HG03469 (cell line): ENCODE measurements at regions not wholly inside any gene's neighbourhood (a gene's known extent, or its start where the extent isn't known, plus 50 kb on each side); places are given as distances from the start of the nearest gene placed in this dataset.

ENCODE experiments used
- ATAC-seq: cut with Tn5 transposase; IDR thresholded peaks from one replicate; pipeline ENCODE4 v1.9.1; 2021; ENCODE audit warnings: mild to moderate bottlenecking, moderate library complexity, moderate number of reproducible peaks; ENCODE audit not compliant: unreplicated experiment

- no peak for ATAC-seq
Observed at GRCh38 chr19:29371251-29372090, 154.3 kb upstream of the VSTM2B start.

DNA sequence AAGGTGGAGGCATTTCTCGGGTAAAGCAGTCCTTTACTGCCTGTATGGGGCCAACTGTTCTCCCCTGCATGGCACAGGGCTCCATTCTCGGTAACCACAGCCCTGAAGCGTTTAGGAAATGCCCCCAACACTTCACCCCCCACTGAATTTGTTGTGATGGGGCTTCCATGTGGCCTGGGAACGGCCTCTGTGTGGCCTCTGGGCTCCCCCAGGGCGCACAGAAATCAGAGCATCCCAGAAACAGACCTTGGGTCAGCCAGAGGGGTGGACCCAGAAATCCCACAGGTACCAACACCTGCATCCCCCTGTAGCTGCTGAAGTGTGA lies 153.7 kb upstream of the VSTM2B start:
- ATAC-seq, result no peak

DNA sequence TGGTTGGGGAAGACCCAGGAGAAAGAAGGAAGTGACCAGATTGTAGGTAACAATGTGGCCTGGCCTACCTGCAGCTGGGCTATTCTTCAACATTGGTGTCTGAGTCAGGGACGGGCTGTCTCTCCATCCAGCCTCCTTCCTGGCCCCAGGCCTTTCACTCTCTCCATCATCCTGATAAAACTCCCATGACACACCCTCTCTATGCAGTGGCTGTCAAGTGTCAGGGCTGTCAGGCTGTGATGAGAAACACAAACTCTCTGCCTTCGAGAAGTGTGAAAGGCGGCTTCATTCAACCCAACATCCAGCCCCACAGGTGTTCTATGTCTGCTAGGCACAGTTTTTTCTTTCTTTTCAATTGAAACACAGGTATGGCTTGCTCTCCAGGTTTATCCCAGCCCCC lies 153.3 kb upstream of the VSTM2B start:
- ATAC-seq, result no peak

- no peak for ATAC-seq
Observed at GRCh38 chr19:29372921-29373797, 152.6 kb upstream of the VSTM2B start.

DNA sequence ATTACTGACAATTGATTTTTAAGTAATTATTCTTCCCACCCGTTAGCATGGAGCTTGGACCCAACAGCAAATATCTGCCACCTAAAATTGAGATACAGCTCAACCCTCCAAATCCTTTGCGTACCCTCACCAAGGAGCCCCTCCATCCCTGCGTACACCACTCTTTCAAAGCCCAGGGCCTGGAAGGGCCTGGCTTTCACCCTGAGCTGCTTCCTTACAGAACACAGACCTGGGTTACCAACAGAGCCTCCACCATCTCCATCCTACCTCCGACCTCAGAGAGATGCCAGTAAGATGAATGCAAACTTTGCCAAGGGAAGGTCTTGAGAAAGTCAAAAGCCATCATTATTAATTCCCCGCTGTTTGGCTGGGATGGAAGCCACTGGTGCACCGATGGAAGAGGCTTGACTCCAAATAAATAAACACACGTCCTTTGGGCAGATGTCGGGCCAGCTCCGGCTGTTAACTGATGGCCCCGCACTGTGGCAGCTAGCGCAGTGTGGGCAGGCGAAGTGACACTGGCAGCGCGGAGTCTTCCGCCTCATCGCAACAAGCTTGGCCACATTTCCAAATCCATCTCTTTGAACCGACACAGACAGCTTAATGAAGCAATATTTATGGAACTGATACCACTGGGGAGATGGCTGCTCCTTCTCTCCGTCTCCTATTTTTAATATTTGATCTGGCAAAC lies 150.2 kb upstream of the VSTM2B start:
- ATAC-seq, result no peak

GRCh38 chr19:29376855-29377354 lies 148.9 kb upstream of the VSTM2B start:
- no peak for ATAC-seq

DNA sequence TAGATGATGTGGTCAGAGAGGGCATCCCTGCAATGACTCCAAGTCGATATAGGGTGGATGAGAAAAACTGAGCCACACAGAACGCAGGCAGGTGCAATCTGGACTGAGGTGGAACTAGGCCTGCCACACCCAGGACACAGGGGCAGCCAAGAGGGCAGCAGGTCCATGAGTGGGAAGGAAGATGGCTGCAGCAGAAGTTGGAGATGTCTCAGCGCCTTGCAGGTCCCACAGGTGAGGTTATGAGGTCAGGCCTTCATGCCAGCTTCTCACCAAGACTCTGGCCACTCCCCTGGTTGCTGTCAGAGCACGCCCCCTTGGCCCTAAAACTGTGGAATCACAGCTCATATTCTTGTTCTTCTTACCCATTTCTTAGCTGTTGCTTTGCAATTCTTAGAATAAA lies 147.7 kb upstream of the VSTM2B start:
- ATAC-seq, result no peak

DNA sequence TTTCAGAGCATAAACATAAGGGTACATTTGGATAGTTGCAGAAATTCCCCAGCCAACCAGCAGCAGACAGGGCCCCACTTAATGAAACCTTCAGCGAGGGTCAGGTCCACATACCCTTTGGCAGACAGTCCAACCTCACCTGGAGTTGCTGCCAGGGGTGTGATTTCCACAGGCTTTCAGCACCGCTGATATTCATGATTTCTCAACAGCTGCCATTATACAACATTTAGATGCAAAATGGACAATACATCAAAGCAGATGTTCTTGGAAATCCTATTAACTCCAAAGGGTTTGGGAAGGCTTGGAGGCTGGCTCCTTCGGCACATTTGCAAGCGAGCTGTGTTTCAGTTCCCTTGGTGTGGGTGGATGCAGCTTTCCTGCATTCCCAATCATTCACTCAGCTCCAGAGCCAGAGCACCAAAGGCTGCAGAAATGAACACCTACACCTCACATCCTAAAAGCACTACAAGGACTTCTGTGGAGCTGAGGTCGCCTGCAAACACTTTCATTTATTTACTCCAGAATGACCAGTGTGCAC lies 147.2 kb upstream of the VSTM2B start:
- ATAC-seq, result no peak

- ATAC-seq, result no peak
Observed at GRCh38 chr19:29379257-29380021, 146.4 kb upstream of the VSTM2B start.

DNA sequence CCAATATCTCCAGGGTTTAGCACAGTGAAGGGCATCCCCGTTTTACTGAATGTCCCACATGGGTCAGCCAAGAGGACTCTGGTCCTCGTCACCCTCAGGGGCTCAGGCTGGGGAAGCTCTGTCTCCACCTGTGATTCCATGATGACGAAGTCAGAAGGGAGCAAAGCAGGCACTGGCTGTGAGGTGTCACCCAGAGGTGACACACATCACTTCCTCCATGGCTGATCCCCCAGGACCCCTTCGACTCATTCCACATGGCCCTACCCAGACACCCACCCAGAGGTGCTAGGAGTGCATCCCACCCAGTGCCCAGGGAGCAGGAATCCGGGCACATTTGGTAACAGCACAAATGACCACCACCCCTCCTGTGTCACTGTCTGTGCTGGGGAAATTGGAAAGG lies 145.2 kb upstream of the VSTM2B start:
- ATAC-seq, result no peak

GRCh38 chr19:29381353-29382203 lies 144.2 kb upstream of the VSTM2B start:
- ATAC-seq, result no peak

DNA sequence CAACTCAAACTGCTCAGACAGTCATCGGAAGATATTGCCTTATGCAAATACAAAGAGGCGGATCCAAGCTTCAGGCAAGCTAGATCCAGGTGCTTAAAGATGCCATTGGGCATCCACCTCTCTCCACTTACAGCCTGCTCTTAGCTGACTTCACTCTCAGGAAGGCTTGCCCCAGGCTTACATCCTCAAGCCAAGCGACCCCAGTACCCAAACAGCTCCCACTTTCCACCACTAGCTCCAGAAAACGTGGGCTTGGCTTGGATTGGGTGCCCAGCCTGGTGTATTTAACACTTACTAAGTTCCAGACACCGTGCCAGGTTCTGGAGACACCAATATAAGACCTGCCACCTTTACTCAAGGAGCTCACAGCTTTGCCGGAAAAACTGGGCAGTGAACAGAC lies 142.1 kb upstream of the VSTM2B start:
- no peak for ATAC-seq

- no peak for ATAC-seq
Observed at GRCh38 chr19:29384656-29385055, 141.1 kb upstream of the VSTM2B start.

DNA sequence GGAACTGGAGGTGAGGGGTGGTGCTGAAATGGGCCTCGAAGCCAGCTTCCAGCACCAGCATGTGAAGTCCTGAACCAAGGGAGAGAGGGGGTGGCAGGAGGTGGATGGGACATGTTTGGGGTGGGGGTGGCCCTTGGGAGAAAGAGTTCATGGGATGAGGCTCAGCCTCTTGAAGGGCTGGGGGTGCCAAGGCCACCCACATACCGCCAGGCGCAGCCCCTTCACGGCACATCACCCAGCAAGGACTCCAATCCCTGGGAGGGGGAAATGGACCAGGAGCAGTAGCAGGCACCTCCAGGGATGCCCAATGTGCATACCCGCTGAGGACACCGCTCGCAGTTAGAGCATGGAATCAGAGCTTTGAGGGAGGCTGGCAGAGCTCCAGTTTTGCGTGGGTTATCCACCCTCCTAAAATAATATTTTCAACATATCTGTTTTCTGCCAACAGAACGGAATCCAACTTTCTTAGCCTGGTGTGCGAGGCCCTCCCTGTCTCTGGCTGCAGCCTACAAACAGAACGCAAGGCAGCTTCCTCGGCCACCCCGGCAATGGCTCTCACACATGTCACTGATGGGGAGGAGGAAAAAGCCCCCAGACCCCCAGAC lies 140.5 kb upstream of the VSTM2B start:
- ATAC-seq, result no peak

- ATAC-seq, result no peak
Observed at GRCh38 chr19:29386970-29387369, 138.8 kb upstream of the VSTM2B start.

DNA sequence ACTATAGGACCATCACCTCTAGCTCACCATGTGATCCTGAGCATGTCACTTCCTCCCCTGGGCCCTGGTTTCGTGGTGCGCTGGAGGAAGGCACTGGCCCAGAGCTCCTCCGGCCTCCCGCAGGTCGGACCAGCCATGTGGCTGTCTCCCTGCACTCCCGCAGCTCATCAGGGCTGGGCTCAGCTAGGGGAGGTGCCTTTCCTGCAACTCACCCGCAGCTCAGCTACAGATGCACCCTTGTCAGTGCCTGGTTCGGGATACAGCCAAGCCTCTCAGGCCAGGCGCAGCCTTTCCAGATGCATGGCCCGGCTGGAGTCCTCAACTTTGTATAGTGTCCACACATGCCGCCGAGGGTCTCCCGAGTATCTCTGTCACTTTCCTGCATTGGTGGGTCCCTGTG lies 138.2 kb upstream of the VSTM2B start:
- no peak for ATAC-seq

DNA sequence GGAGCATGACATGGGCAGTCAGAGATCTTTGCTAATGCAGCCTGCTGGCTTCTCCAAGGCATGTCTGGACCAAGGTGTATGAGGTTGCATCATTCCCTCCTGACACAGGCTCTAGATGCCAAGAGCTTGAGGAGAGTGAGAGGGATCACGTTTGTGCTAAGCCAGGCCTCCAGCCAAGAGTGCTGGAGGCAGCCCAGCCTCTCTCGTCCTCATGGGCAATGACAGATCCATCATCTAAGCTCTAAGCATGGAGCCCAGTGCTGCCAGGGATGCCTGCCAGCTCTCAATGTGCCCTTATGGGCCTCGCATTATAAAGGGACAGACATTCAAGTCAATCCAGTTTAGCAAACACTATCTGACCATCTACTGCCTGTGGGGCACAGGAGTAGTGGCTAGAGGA lies 136.3 kb upstream of the VSTM2B start:
- ATAC-seq, result no peak

DNA sequence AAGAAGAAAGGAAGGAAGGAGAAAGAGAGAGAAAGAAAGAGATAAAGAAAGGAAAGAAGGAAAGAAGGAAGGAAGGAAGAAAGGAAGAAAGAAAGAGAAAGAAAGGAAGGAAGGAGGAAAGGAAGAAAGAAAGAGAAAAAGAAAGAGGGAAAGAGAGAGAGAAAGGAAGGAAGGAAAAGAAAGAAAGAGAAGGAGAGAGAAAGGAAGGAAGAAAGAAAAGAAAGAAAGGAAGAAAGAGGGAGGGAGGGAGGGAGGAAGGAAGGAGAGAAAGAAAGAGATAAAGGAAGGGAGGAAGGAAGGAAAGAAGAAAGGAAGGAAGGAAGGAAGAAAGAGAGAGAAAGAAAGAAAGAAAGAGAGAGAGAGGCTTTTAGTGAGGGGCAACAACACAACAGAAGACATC lies 135.1 kb upstream of the VSTM2B start:
- ATAC-seq, result no peak

DNA sequence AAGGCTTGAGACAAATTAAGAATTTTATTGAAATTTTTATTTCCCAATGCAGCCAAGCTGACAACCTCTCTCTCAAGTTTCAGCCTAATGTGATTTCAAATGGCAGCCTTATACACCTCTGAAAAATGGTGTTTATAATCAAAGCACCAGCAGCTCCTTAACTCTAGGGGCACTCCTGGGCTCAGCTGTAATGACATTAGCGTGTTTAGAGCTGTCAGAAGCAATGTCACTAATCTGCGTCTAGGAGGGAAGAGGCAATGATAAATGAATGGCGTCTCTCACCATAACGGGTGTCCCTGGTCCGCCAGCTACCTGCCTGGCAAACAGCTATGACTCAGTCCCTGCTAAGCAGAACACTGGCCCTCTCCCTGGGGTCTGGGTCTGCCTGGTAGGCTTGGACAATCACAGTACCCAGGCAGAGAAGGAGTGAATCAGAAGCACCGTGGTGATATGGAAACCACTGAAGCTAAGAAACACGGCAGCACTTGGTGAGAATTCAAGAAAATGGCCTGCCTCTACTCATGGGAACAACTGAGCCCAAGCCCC lies 131.8 kb upstream of the VSTM2B start:
- no peak for ATAC-seq
